OCI-LY3 (cell line): ENCODE measurements at regions not wholly inside any gene's neighbourhood (a gene's known extent, or its start where the extent isn't known, plus 50 kb on each side); places are given as distances from the start of the nearest gene placed in this dataset.

ENCODE experiments used
- H2AFZ ChIP-seq: fragments of 200-600, 300-600 bp; shearing (Covaris generic); 2 replicates; pipeline ENCODE4 v1.6.0; 2014; ENCODE audit warnings: antibody characterized with exemption, low read depth, low read length
- H3K27ac ChIP-seq: fragments of 200-600, 300-600 bp; sonication (generic); 2 replicates; pipeline ENCODE4 v1.5.1; 2014; ENCODE audit warnings: mild to moderate bottlenecking, low read length, moderate library complexity, mixed read lengths
- H3K27me3 ChIP-seq: fragments of 200-600, 300-600 bp; sonication (generic); 2 replicates; pipeline ENCODE4 v1.6.1; 2014; ENCODE audit warnings: low read depth, low read length, mixed read lengths
- H3K36me3 ChIP-seq: fragments of 200-600, 300-600 bp; sonication (generic); replicated peaks from 2 replicates; pipeline ENCODE3; 2014; ENCODE audit warnings: low read depth, low read length, mixed read lengths
- H3K4me1 ChIP-seq: fragments of 300-600, 200-600 bp; sonication (generic); 2 replicates; pipeline ENCODE4 v1.6.1; 2014; ENCODE audit warnings: low read length, mixed read lengths
- H3K4me2 ChIP-seq: fragments of 200-600, 300-600 bp; sonication (generic); 2 replicates; pipeline ENCODE4 v1.6.1; 2014; ENCODE audit warnings: low read length, mixed read lengths
- H3K4me3 ChIP-seq: fragments of 300-600, 200-600 bp; sonication (generic); 2 replicates; pipeline ENCODE4 v1.5.1; 2014; ENCODE audit warnings: antibody characterized with exemption, mild to moderate bottlenecking, low read length, moderate library complexity
- H3K79me2 ChIP-seq: fragments of 300-600, 200-600 bp; shearing (Covaris generic); 2 replicates; pipeline ENCODE4 v1.6.1; 2014; ENCODE audit warnings: mild to moderate bottlenecking, low read length, mixed read lengths
- H3K9ac ChIP-seq: fragments of 300-600, 200-600 bp; shearing (Covaris generic); 2 replicates; pipeline ENCODE4 v1.6.0; 2014; ENCODE audit warnings: mild to moderate bottlenecking, low read length, moderate library complexity
- H3K9me3 ChIP-seq: fragments of 200-600, 300-600 bp; shearing (Covaris generic); 2 replicates; pipeline ENCODE4 v1.6.1; 2014; ENCODE audit warnings: low read length, mixed read lengths; ENCODE audit not compliant: insufficient read depth
- H4K20me1 ChIP-seq: fragments of 200-600, 300-600 bp; sonication (generic); 2 replicates; pipeline ENCODE4 v1.6.1; 2016; ENCODE audit warnings: low read length, mixed read lengths; ENCODE audit not compliant: insufficient read depth
- EZH2phosphoT487 ChIP-seq: fragments of 200-600 bp; shearing (Covaris generic); IDR thresholded peaks from 2 replicates; pipeline ENCODE4 v1.6.1; 2018; ENCODE audit warnings: antibody characterized with exemption, mixed run types, low read depth
- TF ChIP-seq, protein P1 (sequence below): fragments of 200-600, 300-600 bp; sonication (generic); IDR thresholded peaks from 2 replicates; pipeline ENCODE4 v1.5.1; 2014; ENCODE audit warnings: antibody characterized with exemption, low read length, low read depth

DNA sequence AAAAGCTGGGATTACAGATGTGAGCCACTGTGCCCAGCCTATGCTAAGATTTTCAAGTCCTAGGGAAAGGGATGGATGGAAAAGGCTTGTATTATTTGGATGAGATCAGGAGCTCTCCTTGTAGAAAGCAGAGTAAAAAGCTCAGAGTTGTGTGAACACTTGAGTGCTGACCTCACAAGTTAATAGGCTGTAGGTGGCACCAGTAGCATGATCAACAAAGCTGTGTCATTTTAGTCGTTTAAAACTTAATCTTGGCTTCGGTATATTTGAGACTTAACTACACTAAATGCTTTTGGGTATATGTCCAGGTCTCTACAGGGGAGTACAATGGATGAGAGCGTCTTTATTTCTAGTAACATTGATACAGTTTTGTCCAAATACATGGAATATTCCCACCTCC lies 264.2 kb downstream of the TMEM38B start:
- Histone ChIP-seq H3K4me3 (no peak overlapping the region), H2AFZ (no peak overlapping the region), H4K20me1 (no peaks in the 10 kb centered on the region), H3K9ac (no peak overlapping the region), H3K79me2 (no peaks in the 10 kb centered on the region), H3K27me3 (peaks cover 34% of the 10 kb centered on the region), H3K4me2 (no peak overlapping the region), H3K4me1 (peaks cover 34% of the 10 kb centered on the region), H3K27ac (no peak overlapping the region), H3K9me3 (0 out of 2 replicates have a peak, but pooled peaks cover 4% of the 10 kb centered on the region), H3K36me3 (peaks cover 6% of the 10 kb centered on the region)
- TF ChIP-seq, protein P1, sequence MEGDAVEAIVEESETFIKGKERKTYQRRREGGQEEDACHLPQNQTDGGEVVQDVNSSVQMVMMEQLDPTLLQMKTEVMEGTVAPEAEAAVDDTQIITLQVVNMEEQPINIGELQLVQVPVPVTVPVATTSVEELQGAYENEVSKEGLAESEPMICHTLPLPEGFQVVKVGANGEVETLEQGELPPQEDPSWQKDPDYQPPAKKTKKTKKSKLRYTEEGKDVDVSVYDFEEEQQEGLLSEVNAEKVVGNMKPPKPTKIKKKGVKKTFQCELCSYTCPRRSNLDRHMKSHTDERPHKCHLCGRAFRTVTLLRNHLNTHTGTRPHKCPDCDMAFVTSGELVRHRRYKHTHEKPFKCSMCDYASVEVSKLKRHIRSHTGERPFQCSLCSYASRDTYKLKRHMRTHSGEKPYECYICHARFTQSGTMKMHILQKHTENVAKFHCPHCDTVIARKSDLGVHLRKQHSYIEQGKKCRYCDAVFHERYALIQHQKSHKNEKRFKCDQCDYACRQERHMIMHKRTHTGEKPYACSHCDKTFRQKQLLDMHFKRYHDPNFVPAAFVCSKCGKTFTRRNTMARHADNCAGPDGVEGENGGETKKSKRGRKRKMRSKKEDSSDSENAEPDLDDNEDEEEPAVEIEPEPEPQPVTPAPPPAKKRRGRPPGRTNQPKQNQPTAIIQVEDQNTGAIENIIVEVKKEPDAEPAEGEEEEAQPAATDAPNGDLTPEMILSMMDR = peak; percentile 52
- TF ChIP-seq EZH2phosphoT487 = no peak

DNA sequence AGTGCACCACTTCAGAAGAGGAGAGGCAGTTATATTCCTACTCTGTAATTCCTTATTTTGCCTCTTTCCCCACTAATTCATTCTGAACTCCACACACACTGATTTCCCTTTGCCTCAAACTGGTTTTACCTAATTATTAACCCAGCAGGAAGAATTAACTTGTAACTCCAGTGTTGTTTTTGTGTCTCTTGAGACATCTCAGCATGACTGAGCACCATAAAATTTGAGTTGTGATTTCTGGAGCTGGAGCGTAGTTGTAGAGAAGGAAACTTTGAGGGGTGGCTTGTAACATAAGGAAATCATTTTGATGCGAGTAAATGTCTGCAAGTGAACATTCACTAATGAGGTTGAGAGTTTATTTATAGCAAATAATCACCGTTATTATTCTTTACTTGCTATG lies 265.2 kb downstream of the TMEM38B start:
- Histone ChIP-seq H3K4me2 (no peak overlapping the region), H4K20me1 (no peaks in the 10 kb centered on the region), H3K4me3 (no peak overlapping the region), H3K79me2 (no peaks in the 10 kb centered on the region), H3K4me1 (peaks cover 44% of the 10 kb centered on the region), H3K9me3 (0 out of 2 replicates have a peak, but pooled peaks cover 4% of the 10 kb centered on the region), H3K9ac (no peak overlapping the region), H3K27me3 (peaks cover 34% of the 10 kb centered on the region), H3K27ac (no peak overlapping the region), H2AFZ (no peak overlapping the region), H3K36me3 (peaks cover 6% of the 10 kb centered on the region)
- no peak for TF ChIP-seq EZH2phosphoT487

DNA sequence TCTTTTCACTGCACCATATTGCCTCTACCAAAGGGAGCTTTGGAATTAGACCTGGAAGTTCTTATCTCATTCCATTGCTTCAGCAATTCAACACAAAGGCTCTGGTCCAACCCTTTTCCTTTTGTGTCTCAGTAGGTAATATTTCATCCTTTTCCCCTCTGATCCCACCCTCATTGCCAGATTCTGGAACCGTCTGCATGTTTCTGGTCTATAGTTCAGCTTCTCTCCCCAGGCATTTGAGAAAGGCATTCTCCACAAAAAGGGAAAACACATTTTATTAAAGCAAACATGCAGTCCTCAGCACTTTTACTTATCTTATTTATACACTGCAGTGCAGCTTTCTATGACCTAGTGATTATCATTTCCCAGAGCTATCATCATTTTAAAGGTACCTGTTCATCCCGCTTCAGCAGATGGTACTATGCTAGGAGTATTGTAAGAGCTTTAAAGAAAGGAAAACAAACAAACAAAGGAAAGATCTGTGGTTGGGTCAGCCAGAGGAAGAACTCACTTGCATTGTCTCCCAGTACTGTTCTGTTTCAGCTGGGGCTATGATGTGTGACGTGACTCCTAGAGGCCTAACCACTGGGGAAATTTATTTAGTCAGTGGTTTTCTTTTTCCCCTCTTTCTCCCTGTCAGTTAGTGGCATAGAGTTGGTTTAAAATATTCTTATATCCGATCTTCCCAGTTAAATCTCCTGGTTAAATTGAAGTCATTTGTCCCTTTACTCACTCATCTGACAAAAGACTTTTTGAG lies 269.2 kb downstream of the TMEM38B start:
- TF ChIP-seq, protein P1 = no peak
- TF ChIP-seq EZH2phosphoT487 = no peak
- no peaks in the 10 kb centered on the region for H3K79me2 ChIP-seq
- no peak overlapping the region for H3K4me3 ChIP-seq
- peaks cover 61% of the 10 kb centered on the region for H3K27me3 ChIP-seq
- H3K36me3 ChIP-seq = no peaks in the 10 kb centered on the region
- H3K27ac ChIP-seq = no peak overlapping the region
- H3K9me3 ChIP-seq = no peaks in the 10 kb centered on the region
- peak overlapping the region; percentile 48 for H3K4me2 ChIP-seq
- no peak overlapping the region for H2AFZ ChIP-seq
- H3K4me1 ChIP-seq = peaks cover 58% of the 10 kb centered on the region
- H4K20me1 ChIP-seq = no peaks in the 10 kb centered on the region
- H3K9ac ChIP-seq = no peak overlapping the region

DNA sequence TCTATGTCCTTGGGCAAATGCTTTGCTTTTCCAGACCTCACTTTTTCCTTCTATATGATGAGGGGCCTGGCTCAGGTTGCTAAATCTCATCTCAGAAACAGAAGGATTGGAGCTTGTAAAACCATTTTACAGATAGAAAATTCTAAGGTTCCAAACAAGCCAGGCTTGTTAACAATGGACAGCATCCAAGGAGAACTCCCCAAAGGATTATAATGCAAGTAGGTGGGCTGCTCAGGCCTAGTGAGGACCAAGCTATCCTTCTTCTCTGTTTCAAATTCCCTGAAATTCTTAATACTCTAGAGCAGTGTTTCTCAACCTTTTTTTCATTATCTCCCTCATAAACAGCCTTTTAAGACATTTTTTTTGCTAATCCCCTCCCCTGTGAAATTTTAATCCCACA lies 269.8 kb downstream of the TMEM38B start:
- no peak for TF ChIP-seq EZH2phosphoT487
- TF ChIP-seq, protein P1 = no peak
- Histone ChIP-seq H3K4me2 (peak overlapping the region; percentile 48; the same call in 1 of the 2 replicates), H3K4me3 (no peak overlapping the region), H3K27me3 (peaks cover 64% of the 10 kb centered on the region), H3K9ac (no peak overlapping the region), H3K36me3 (no peaks in the 10 kb centered on the region), H3K4me1 (peaks cover 64% of the 10 kb centered on the region), H3K9me3 (no peaks in the 10 kb centered on the region), H3K27ac (no peak overlapping the region), H4K20me1 (no peaks in the 10 kb centered on the region), H2AFZ (no peak overlapping the region), H3K79me2 (no peaks in the 10 kb centered on the region)
